HG02798 (cell line): ENCODE measurements at regions not wholly inside any gene's neighbourhood (a gene's known extent, or its start where the extent isn't known, plus 50 kb on each side); places are given as distances from the start of the nearest gene placed in this dataset.
A peak's percentile ranks its signal among the peaks of the same experiment; 100 is the strongest.
"Not testable (repeated sequence)": the region's sequence is repeated elsewhere in the genome, so short reads cannot be mapped to it uniquely, and the experiment has no call there.

ENCODE experiments used
- ATAC-seq: cut with Tn5 transposase; IDR thresholded peaks from one replicate; pipeline ENCODE4 v1.9.1; 2021; ENCODE audit warnings: mild to moderate bottlenecking; ENCODE audit not compliant: unreplicated experiment, poor library complexity

- no peak for ATAC-seq
Measured at GRCh38 chr6:155936127-155936526, 480.5 kb upstream of the NOX3 start.

GRCh38 chr6:155916846-155917624, 461.4 kb upstream of the NOX3 start:
- no peak for ATAC-seq

GRCh38 chr6:155915651-155916050, 460.0 kb upstream of the NOX3 start:
- no peak for ATAC-seq

GRCh38 chr6:155913816-155914215, 458.2 kb upstream of the NOX3 start:
- ATAC-seq: no peak

DNA sequence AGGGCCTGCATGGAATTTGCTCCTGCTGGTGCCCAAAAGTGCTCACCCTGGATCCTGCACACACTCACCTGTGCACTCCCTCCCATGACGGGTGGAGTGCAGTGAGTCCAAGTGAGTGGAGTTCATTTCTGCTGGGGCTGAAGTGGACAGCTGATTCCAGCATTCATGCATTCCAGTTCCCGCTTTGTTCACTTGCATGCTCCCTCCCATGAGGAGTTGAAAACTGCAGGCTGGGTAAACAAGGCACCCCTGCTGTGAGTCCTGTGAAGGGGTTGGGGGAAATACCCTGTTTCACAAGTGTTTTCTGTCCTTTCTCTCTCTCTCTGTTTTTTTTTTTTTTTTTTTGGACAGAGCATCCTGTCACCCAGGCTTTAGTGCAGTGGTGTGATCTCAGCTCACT, 454.1 kb upstream of the NOX3 start:
- no peak for ATAC-seq

DNA sequence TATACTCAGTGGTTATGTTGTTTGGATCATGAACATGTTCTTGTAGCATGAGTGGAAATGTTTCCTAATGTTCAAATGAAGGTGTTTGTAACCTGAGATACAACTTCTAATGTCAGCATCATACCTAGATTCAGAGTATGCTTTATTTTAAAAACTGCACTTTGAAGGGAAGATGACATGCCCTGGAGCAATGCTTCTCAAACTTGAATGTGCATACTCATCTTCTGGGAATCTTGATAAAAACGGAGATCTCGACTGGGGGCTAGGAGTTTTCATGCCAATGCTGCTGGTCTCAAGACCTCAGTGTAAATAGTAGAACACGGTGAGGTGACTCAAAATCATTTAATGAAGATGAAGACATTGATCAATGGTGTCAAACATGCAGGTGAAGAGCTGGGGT, 440.0 kb upstream of the NOX3 start:
- ATAC-seq: no peak

DNA sequence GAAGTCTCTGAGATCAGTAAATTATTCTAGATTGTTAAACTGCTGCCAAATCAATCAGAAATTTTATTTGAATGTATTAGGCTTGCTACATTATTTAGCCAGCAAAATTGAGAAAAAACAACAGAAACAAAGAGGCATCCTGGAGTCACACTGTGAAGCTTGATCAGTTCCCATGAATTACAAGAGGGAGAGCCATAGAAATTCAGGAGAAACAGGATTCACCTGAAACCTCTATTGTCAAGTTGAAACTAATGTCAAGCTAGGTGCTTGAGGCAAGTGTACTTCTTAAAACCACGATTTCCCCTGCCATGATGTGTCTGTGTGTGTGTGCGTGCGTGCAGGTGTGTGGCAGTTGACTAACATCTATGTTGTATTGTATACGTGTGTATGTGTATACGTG, 439.1 kb upstream of the NOX3 start:
- ATAC-seq: no peak

- no peak for ATAC-seq
Measured at GRCh38 chr6:155894262-155894661, 438.6 kb upstream of the NOX3 start.

- no peak for ATAC-seq
Measured at GRCh38 chr6:155890409-155890808, 434.8 kb upstream of the NOX3 start.

GRCh38 chr6:155889410-155889809, 433.8 kb upstream of the NOX3 start:
- no peak for ATAC-seq

- ATAC-seq: no peak
Measured at GRCh38 chr6:155887421-155887820, 431.8 kb upstream of the NOX3 start.

DNA sequence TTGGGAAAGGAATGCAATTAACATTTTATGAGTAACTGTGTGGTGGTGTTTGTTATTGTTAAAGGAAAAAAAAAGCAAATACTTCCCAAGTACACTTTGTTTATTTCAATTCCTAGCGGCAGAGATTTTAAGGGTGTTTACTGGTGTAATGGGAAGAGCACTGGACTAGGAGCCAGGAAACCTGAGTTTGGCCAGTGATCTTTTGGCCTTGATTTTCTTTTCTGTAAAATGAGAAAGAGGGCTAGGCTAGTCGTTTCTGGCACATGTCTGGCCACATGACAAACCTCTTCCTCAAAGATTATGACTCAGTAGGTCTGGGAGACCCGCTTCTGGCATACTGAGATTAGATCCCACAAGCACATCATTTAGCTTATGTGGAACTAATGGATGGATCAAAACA, 428.1 kb upstream of the NOX3 start:
- ATAC-seq: no peak

DNA sequence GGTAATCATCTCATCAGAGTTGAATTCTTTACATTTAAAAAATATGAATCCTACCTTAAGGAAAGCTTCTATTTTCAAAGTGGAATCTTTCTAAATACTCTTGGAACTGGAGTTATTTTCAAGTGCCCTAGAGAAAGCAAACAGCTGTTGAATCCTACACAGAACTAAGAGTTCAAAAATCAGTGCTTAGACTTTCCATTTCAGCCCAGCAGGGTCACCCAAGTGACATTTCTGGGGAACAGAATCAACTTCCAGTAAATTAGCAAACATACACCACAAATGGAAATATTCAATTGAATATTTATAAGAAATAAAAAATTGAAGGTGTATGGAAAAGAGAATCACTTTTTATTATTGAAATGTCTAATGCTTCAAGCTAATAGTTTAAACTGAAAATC, 427.7 kb upstream of the NOX3 start:
- no peak for ATAC-seq

GRCh38 chr6:155882527-155883333, 427.1 kb upstream of the NOX3 start:
- ATAC-seq: peak; percentile 77

DNA sequence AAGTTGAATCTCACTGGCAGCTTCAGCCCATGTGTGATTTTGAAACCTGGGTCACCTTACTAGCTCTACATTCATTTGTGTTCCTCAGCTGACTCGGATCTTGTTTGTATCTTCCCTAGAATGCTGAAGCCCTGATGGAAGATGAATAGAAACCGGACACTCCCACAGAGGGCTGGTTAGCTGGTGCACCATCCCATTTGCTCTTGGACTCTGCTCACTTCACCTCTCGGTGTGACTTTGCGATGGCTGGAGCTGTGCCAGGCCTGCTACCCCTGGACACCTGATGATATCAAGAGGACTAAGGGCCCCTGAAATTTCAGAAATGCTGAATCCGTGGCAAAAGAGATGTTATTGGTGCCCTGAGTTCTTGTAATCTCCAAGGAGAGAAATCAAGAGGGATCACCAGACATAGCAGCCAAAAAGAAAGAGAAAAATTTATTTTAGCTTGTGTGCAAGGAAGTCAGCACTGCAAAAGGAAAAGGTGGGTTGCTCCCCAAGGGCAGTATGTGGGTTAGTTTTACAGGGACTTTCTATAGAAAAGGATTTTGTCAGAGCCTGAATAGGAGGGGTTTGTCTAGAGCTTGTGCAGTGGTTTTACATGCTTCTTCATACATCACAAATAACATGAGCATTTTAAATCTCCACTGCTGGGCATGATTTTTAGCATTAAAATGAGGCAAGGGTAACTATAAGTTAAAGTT, 426.3 kb upstream of the NOX3 start:
- peak; percentile 28 for ATAC-seq

DNA sequence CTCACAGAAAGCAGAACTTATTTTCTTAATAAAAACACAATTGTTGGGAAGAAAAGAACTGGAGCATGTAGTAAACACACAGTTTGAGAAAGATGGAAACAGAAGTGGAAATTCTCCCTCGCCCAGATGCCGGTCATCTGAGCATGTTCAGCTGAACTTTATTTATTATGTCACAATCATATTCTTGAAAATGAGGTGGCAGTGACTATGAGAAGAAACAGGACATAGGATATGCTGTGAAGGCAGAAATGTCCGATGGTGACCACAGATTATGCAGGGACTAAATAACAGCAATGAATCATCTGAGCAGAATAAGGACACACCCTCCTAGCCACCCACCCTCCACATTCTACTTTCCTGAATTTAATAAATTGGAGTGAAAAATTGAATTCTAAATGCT, 425.3 kb upstream of the NOX3 start:
- no peak for ATAC-seq

- ATAC-seq: no peak
Measured at GRCh38 chr6:155872961-155873360, 417.3 kb upstream of the NOX3 start.

GRCh38 chr6:155867682-155868081, 412.0 kb upstream of the NOX3 start:
- no peak for ATAC-seq

DNA sequence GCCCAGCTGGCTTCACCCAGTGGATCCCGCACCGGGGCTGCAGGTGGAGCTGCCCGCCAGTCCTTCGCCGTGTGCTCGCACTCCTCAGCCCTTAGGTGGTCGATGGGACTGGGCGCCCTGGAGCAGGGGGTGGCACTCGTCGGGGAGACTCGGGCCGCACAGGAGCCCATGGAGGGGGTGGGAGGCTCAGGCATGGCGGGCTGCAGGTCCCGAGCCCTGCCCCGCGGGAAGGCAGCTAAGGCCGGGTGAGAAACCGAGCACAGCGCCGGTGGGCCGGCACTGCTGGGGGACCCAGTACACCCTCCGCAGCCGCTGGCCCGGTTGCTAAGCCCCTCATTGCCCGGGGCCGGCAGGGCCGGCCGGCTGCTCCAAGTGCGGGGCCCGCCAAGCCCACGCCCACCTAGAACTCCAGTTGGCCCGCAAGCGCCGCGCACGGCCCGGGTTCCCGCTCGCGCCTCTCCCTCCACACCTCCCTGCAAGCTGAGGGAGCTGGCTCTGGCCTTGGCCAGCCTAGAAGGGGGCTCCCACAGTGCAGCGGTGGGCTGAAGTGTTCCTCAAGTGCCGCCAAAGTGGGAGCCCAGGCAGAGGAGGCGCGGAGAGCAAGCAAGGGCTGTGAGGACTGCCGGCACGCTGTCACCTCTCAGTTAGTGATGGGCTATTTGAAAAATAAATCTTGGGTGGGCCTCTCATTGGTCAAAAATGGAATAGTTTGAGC, 411.2 kb upstream of the NOX3 start:
- ATAC-seq: not testable (repeated sequence)

DNA sequence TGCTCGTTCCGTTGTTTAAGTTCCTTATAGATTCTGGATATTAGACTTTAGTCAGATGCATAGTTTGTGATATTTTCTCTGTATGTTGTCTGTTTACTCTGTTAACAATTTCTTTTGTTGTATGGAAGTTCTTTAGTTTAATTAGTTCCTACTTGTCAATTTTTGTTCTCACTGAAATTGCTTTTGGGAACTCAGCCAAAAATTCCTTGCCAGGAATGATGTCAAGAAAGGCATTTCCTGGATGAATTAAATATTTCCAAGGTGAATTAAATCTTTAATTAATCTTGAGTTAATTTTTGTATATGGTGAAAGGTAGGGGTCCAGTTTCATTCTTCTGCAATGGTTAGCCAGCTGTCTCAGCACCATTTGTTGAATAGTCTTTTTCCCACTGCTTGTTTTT, 406.2 kb upstream of the NOX3 start:
- no peak for ATAC-seq

DNA sequence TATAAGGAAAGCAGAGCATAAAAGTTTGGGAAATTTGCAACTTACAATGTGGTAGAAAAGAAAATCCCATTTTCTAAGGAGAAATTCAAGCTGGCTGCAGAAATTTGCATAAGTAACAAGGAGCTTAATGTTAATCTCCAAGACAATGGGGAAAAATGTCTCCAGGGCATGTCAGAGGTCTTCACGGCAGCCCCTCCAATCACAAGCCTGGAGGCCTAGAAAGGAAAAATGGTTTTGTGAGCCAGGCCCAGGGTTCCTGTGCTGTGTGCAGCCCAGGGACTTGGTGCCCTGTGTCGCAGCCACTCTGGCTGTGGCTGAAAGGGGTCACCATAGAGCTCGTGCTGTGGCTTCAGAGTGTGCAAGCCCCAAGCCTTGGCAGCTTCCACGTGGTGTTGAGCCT, 403.3 kb upstream of the NOX3 start:
- ATAC-seq: not testable (repeated sequence)
